Stimulated activated CD4-positive, alpha-beta T cell treated with anti-CD3 and anti-CD28 coated beads, TNF-alpha, amount 100 ng/mL, for 1 hour (primary cell): ENCODE measurements at regions not wholly inside any gene's neighbourhood (a gene's known extent, or its start where the extent isn't known, plus 50 kb on each side); places are given as distances from the start of the nearest gene placed in this dataset.

Source experiments
- DNase-seq, 3 donors: peaks; one replicate each; pipeline ENCODE4 v3.0.0-alpha.2; 2020; ENCODE audit warnings: low read depth in 3 of 3, low spot score in 1 of 3

GRCh38 chr22:46077669-46078099 lies 72.6 kb upstream of the PPARA start:
- DNase-seq, result no peak

GRCh38 chr22:46078241-46079092 lies 71.9 kb upstream of the PPARA start:
- no peak for DNase-seq

- no peak for DNase-seq
These were observed 71.0 kb upstream of the PPARA start for GRCh38 chr22:46079093-46079860.

GRCh38 chr22:46079861-46080821 lies 70.2 kb upstream of the PPARA start:
- DNase-seq, result no peak

GRCh38 chr22:46081036-46081830 lies 69.1 kb upstream of the PPARA start:
- no peak for DNase-seq

- no peak for DNase-seq
These were observed 68.5 kb upstream of the PPARA start for GRCh38 chr22:46081831-46082210.

GRCh38 chr22:46082633-46083032 lies 67.7 kb upstream of the PPARA start:
- no peak for DNase-seq

GRCh38 chr22:46083383-46084350 lies 66.7 kb upstream of the PPARA start:
- no peak for DNase-seq

GRCh38 chr22:46084376-46084775 lies 66.0 kb upstream of the PPARA start:
- DNase-seq, result no peak

- no peak for DNase-seq
These were observed 65.1 kb upstream of the PPARA start for GRCh38 chr22:46084943-46085827.

- no peak for DNase-seq
These were observed 64.3 kb upstream of the PPARA start for GRCh38 chr22:46085828-46086576.

GRCh38 chr22:46086577-46087335 lies 63.6 kb upstream of the PPARA start:
- no peak for DNase-seq

- DNase-seq, result no peak
These were observed 63.0 kb upstream of the PPARA start for GRCh38 chr22:46087336-46087690.

GRCh38 chr22:46087816-46088277 lies 62.5 kb upstream of the PPARA start:
- no peak for DNase-seq

GRCh38 chr22:46088541-46089311 lies 61.6 kb upstream of the PPARA start:
- no peak for DNase-seq

GRCh38 chr22:46089426-46090035 lies 60.8 kb upstream of the PPARA start:
- no peak for DNase-seq
